ENCODE measurements at regions not wholly inside any gene's neighbourhood (a gene's known extent, or its start where the extent isn't known, plus 50 kb on each side); places are given as distances from the start of the nearest gene placed in this dataset.
A peak's percentile ranks its signal among the peaks of the same experiment; 100 is the strongest.

DNA sequence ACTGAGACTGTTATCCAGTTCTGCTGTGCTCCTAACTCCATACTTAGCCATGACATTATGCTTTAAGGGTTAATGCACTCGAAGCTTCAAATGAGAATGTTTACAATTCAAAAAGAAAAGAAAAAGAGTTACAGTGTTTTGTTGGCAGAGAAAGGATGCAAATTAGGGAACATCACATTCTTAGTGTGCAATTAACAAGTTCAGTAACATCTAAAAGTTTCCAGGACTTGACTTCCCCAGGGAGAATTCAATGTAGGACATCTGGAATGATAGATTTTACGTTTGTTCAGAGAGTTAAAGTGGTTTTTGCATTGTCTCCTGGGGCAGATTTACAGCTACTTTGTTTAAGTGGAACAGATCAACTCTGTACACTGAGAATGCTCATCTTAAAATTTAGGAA, 525.2 kb downstream of the LIG4 start:
- TF ChIP-seq, protein P1, sequence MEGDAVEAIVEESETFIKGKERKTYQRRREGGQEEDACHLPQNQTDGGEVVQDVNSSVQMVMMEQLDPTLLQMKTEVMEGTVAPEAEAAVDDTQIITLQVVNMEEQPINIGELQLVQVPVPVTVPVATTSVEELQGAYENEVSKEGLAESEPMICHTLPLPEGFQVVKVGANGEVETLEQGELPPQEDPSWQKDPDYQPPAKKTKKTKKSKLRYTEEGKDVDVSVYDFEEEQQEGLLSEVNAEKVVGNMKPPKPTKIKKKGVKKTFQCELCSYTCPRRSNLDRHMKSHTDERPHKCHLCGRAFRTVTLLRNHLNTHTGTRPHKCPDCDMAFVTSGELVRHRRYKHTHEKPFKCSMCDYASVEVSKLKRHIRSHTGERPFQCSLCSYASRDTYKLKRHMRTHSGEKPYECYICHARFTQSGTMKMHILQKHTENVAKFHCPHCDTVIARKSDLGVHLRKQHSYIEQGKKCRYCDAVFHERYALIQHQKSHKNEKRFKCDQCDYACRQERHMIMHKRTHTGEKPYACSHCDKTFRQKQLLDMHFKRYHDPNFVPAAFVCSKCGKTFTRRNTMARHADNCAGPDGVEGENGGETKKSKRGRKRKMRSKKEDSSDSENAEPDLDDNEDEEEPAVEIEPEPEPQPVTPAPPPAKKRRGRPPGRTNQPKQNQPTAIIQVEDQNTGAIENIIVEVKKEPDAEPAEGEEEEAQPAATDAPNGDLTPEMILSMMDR (conservative IDR thresholded peaks at IDR 0.05; ENCODE audit: low read depth, low read length) = no peak

DNA sequence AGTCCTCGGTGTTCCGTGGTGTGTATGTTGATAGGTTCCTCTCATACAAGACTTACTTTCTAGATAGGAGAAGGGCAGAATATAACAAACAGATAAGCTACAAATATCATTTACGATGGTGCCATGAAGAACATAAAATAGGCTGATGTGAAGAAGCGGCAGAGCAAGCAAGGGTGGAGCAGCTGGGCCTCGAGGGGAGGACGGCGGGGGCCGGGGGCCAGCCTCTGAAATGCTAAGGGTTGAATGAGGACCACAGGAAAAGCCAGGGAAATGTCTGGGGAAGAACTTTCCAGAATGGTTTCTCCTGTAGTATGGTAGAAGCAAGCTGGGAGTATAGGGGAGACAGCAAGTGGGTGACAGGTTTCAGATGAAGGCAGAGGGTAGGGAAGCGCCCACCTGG, 529.5 kb downstream of the LIG4 start:
- no peak for DNase-seq (ENCODE audit: low read depth)
- H3K4me3 ChIP-seq (ENCODE audit: low read depth, low read length) = no peak overlapping the region
- TF ChIP-seq, protein P1 (conservative IDR thresholded peaks at IDR 0.05; ENCODE audit: low read depth, low read length) = no peak

More for the DNA sequence above, 525.2 kb downstream of the LIG4 start:
- DNase-seq (ENCODE audit: low read depth) = no peak
- no peak overlapping the region for H3K4me3 ChIP-seq (ENCODE audit: low read depth, low read length)

DNA sequence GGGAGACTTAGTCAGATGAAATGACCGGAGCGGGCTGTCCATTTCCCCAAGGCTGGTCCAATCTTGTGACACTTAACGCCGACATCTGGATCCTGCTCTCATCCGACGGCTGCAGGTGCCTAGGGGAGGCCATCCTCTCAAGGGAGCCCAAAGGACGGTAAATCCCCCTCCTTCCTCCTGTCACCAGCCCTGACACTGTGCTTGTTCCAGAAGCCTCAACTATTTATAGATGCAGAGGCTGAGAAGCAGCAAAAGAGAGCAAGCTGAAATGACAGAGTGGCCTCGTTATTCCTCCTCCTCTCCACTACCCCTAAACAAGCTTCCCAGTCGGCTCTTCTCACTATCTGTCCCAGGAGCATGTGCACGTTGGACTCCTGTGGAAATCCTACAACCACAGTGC, 533.7 kb downstream of the LIG4 start:
- no peak overlapping the region for H3K4me3 ChIP-seq (ENCODE audit: low read depth, low read length)
- DNase-seq (ENCODE audit: low read depth) = no peak
- TF ChIP-seq, protein P1 (conservative IDR thresholded peaks at IDR 0.05; ENCODE audit: low read depth, low read length) = no peak

DNA sequence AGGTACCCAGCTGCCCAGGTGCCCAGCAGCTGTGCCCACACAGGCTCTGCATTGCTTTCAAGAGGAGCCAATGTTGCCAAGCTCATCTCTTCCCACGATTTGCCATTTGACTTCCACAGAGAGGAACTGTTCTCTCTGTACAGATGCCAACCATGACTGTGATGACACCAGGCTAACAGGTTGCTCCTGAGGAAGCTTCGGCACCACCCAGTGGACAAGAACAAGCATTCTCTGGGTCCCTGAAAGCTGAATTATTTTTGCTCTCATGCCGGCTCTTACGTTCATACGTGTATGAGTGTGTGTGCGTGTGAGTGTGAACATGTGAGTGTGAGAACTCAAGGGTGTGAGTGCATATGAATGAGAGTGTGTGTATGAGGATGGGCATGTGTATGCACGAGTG, 535.2 kb downstream of the LIG4 start:
- DNase-seq (ENCODE audit: low read depth) = no peak
- TF ChIP-seq, protein P1 (conservative IDR thresholded peaks at IDR 0.05; ENCODE audit: low read depth, low read length) = peak; percentile 44
- H3K4me3 ChIP-seq (ENCODE audit: low read depth, low read length) = no peak overlapping the region

DNA sequence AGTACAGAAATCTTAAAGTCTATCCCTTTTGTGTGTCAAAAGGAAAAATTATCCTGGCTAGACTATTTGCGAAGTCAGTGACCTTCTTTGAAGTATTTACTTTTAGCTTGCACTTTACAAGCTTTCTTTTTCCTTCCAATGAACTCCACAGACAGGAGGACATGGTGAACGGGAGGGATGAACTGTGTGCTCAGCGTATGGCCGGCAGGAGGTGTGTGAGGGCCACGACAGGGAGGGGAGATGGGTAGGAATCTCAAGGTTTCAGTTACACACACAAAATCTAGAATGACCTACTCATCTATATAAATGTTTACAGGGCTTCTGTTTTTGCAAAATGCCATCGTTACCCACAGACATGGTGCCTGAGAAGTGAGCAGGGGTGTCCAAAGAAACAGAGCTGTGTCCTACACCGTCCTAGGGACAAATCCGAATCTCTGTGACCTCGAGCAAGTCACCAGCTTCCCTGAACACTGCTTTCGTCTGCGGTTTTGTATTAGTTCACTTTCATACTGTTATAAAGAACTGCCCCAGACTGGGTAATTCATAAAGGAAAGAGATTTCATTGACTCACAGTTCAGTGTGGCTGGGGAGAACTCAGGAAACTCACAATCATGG, 537.2 kb downstream of the LIG4 start:
- no peak overlapping the region for H3K4me3 ChIP-seq (ENCODE audit: low read depth, low read length)
- TF ChIP-seq, protein P1 (conservative IDR thresholded peaks at IDR 0.05; ENCODE audit: low read depth, low read length) = peak; percentile 41
- DNase-seq (ENCODE audit: low read depth) = no peak

DNA sequence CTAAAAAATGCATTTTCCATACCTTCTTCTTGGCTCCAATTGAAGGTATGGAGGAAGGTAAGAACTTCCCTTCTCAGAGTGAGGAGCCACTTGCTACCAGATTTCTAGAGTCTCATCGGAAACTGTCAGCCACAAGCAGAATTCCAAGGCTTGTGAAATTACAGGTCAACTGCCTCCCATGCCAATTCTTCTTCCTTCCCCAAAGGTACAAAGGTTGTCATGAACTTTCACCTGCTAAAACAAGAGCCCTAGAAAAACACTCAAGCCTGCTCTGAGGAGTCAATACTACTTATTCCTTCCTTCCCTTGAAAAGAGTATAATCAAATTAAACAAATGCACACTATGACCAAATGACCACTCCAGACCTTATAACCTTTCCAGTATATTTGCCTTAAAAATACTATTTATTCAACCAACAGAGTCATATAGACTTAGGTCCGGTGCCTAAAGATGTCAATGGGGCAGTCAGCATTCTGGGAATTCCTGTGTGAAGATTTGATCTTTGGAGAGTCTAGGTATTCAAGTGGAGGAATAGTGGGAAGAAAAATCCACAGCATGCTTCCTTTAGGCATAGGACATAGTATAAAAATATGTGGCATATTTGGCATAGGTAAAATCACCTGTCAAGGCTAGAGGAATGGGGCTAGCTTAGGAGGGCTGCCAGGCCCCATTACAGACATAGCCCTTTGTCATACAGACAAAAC, 539.3 kb downstream of the LIG4 start:
- TF ChIP-seq, protein P1 (conservative IDR thresholded peaks at IDR 0.05; ENCODE audit: low read depth, low read length) = no peak
- no peak for DNase-seq (ENCODE audit: low read depth)
- H3K4me3 ChIP-seq (ENCODE audit: low read depth, low read length) = no peak overlapping the region
